Activated T-cell treated with anti-CD3 and anti-CD28 coated beads, Interleukin-2, amount 50 U/mL, for 72 hours (primary cell): ENCODE measurements at regions not wholly inside any gene's neighbourhood (a gene's known extent, or its start where the extent isn't known, plus 50 kb on each side); places are given as distances from the start of the nearest gene placed in this dataset.

ENCODE experiments used
- ATAC-seq, 2 donors: fragments of 150-1000 bp; cut with Tn5 transposase; replicated peaks in 1 of 2; 2 replicates each; pipeline ENCODE4 v1.10.0; 2021; ENCODE audit warnings: moderate library complexity in 2 of 2, mild to moderate bottlenecking in 1 of 2
- DNase-seq, 2 donors: peaks; one replicate each; pipeline ENCODE4 v3.0.0; 2021 to 2022; ENCODE audit warnings: mixed read lengths in 1 of 2
- H3K27ac Mint-ChIP-seq: one replicate; pipeline ENCODE4 v1.8.0; 2022; ENCODE audit warnings: mild to moderate bottlenecking, moderate library complexity, mixed read lengths
- H3K27me3 Mint-ChIP-seq: one replicate; pipeline ENCODE4 v1.8.0; 2022; ENCODE audit warnings: low read depth, mixed read lengths
- H3K36me3 Mint-ChIP-seq, 2 donors: one replicate each; pipeline ENCODE4 v1.8.0; 2022; ENCODE audit warnings: mixed read lengths in 2 of 2, mild to moderate bottlenecking in 1 of 2; ENCODE audit not compliant: insufficient read depth in 2 of 2
- H3K4me1 Mint-ChIP-seq: one replicate; pipeline ENCODE4 v1.8.0; 2022; ENCODE audit warnings: low read depth, mixed read lengths
- H3K4me3 Mint-ChIP-seq, 2 donors: one replicate each; pipeline ENCODE4 v1.8.0; 2022; ENCODE audit warnings: mild to moderate bottlenecking in 2 of 2, mixed read lengths in 2 of 2, moderate library complexity in 2 of 2
- H3K9me3 Mint-ChIP-seq, 2 donors: one replicate each; pipeline ENCODE4 v1.8.0; 2022; ENCODE audit warnings: mixed read lengths in 2 of 2

DNA sequence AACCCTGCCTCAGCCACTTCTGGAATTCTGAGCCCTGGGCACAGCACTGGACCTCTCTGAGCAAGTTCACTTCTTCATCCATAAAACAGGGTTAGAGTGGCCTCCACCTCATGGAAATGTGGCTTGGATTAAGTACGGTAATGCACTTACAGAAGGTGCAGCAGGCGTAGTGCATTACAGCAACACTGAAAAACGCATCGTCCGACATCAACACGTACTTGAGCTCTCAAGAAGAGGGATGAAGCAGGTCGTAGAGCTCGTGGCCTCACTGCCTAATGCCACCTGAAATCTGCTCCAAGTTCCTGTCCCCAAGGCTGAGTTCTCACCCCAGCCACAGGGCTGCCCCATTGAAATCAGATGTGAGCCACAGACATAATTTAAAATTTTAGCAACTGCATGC is 650.1 kb downstream of the NPHP4 start:
- H3K9me3 Mint-ChIP-seq, result peaks cover 4% of the 10 kb centered on the region in 2 donors

DNA sequence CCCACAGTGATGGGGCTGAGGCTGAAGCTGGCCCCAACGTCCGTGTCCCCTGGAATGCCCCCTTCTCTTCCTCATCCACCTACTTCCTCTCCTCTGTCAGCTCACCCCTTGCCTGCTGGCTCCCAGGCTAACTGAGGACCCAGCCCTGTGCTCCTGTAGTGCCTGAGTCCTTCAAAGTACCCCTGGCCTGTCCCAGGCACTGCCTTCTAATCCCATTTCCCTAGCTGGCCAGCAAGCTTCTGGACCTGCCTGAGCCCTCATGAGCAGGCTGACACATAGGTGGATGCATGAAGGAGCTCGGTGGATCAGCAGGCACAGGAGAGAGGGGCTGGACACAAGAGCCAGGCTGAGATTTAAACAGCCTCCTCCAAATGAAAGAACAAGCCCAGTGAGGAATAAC is 650.8 kb downstream of the NPHP4 start:
- ATAC-seq (no peak), DNase-seq (no peak)
- H3K4me1 Mint-ChIP-seq, result no peaks in the 10 kb centered on the region
- no peak overlapping the region for H3K27ac Mint-ChIP-seq
- no peaks in the 10 kb centered on the region for H3K9me3 Mint-ChIP-seq
- no peaks in the 10 kb centered on the region for H3K36me3 Mint-ChIP-seq
- no peaks in the 10 kb centered on the region for H3K27me3 Mint-ChIP-seq
- no peak overlapping the region for H3K4me3 Mint-ChIP-seq

More for the DNA sequence above, 650.1 kb downstream of the NPHP4 start:
- H3K27me3 Mint-ChIP-seq, result no peaks in the 10 kb centered on the region
- no peak for ATAC-seq
- no peak overlapping the region for H3K4me3 Mint-ChIP-seq
- H3K36me3 Mint-ChIP-seq, result peaks cover 0 to 3% of the 10 kb centered on the region in 2 donors
- no peak for DNase-seq
- H3K27ac Mint-ChIP-seq, result no peak overlapping the region
- no peaks in the 10 kb centered on the region for H3K4me1 Mint-ChIP-seq

- Mint-ChIP-seq H3K4me1 (no peaks in the 10 kb centered on the region), H3K27me3 (no peaks in the 10 kb centered on the region), H3K36me3 (no peaks in the 10 kb centered on the region), H3K4me3 (no peak overlapping the region), H3K27ac (no peak overlapping the region), H3K9me3 (no peaks in the 10 kb centered on the region)
- ATAC-seq, result no peak
- no peak for DNase-seq
Observed at GRCh38 chr1:5340560-5341130, 651.6 kb downstream of the NPHP4 start.

GRCh38 chr1:5338466-5338865 is 653.8 kb downstream of the NPHP4 start:
- Mint-ChIP-seq H3K4me1 (no peaks in the 10 kb centered on the region), H3K36me3 (peaks cover 0 to 4% of the 10 kb centered on the region in 2 donors), H3K9me3 (peaks cover 3% of the 10 kb centered on the region in 2 donors), H3K27ac (no peak overlapping the region), H3K4me3 (no peak overlapping the region), H3K27me3 (no peaks in the 10 kb centered on the region)
- no peak for ATAC-seq
- DNase-seq, result no peak

- DNase-seq, result no peak
- no peak overlapping the region for H3K4me3 Mint-ChIP-seq
- no peak overlapping the region for H3K27ac Mint-ChIP-seq
- H3K36me3 Mint-ChIP-seq, result peaks cover 0 to 5% of the 10 kb centered on the region in 2 donors
- H3K9me3 Mint-ChIP-seq, result peaks cover 3% of the 10 kb centered on the region in 2 donors
- no peaks in the 10 kb centered on the region for H3K27me3 Mint-ChIP-seq
- no peak for ATAC-seq
- peaks cover 21% of the 10 kb centered on the region for H3K4me1 Mint-ChIP-seq
Observed at GRCh38 chr1:5333291-5333690, 658.9 kb downstream of the NPHP4 start.

GRCh38 chr1:5331101-5331500 is 661.1 kb downstream of the NPHP4 start:
- Mint-ChIP-seq H3K27ac (no peak overlapping the region), H3K36me3 (peaks cover 8 to 13% of the 10 kb centered on the region in 2 donors), H3K4me1 (peaks cover 22% of the 10 kb centered on the region), H3K27me3 (no peaks in the 10 kb centered on the region), H3K4me3 (no peak overlapping the region), H3K9me3 (peaks cover 12 to 17% of the 10 kb centered on the region in 2 donors)
- no peak for ATAC-seq
- DNase-seq, result no peak

GRCh38 chr1:5329068-5329739 is 663.0 kb downstream of the NPHP4 start:
- no peaks in the 10 kb centered on the region for H3K27me3 Mint-ChIP-seq
- peaks cover 8 to 13% of the 10 kb centered on the region in 2 donors for H3K36me3 Mint-ChIP-seq
- DNase-seq (no peak), ATAC-seq (no peak)
- peak overlapping the region; percentile 76 for H3K27ac Mint-ChIP-seq
- H3K9me3 Mint-ChIP-seq, result peaks cover 12 to 18% of the 10 kb centered on the region in 2 donors
- no peak overlapping the region for H3K4me3 Mint-ChIP-seq
- peaks cover 22% of the 10 kb centered on the region for H3K4me1 Mint-ChIP-seq

DNA sequence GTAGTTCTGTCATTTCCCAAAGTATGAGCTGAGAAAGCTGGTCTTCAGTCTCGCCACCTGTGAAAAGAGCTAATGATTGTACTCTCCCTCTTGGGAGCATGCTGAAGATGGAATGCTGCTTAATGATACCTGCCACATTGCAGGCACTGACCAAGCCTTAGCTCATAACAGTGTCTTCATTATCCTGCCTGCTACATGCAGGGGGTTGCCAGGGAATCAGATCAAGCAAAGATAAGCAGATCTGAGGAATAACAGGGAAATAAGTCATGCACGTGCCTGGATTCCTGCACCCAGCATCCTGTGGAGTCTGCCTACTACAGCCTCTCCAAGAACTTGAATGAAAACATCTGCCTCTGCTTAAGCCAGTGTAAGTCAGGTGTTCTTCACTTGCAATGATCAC is 667.3 kb downstream of the NPHP4 start:
- Mint-ChIP-seq H3K4me3 (no peak overlapping the region), H3K27me3 (no peaks in the 10 kb centered on the region)
- no peak for ATAC-seq

DNA sequence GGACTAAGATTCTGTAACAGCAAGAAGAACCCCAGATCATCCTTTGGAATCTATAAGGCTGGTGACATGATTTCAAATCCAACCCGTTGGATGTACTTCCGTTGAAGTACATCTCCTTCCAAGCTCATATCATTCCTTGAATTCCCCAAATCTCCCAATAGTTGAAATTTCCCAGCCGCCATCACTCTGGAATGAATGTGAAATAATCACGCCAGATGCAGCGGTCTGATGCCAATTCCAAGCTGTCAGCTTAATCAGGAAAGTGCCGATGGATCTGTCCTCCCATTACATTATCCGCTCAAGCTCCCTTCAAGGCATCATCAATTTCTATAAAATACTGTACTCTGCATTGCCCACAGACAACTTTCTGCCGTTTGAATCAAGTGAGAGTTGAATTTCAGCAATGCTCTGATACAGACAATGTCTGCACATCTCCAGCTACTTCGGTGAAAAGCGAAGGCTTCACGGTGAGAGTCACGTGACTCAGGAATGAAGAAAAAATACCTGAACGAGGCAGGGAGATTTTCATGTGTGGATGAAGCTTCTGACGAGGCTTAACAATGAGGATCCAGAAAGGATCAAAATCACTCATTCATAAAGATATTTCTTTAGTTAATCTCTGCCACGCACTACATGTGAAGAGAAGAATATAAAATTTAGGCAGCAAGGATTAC is 663.9 kb downstream of the AJAP1 start:
- ATAC-seq (no peak), DNase-seq (no peak)
- Mint-ChIP-seq H3K4me1 (no peaks in the 10 kb centered on the region), H3K27me3 (no peaks in the 10 kb centered on the region), H3K27ac (no peak overlapping the region), H3K9me3 (peaks cover 5 to 12% of the 10 kb centered on the region in 2 donors), H3K36me3 (peaks cover 2 to 3% of the 10 kb centered on the region in 2 donors), H3K4me3 (no peak overlapping the region)

More for the DNA sequence above, 667.3 kb downstream of the NPHP4 start:
- no peak for DNase-seq
- Mint-ChIP-seq H3K36me3 (peaks cover 10 to 11% of the 10 kb centered on the region in 2 donors), H3K9me3 (peaks cover 16 to 22% of the 10 kb centered on the region in 2 donors), H3K4me1 (peaks cover 15% of the 10 kb centered on the region), H3K27ac (no peak overlapping the region)

- no peaks in the 10 kb centered on the region for H3K4me1 Mint-ChIP-seq
- no peaks in the 10 kb centered on the region for H3K27me3 Mint-ChIP-seq
Observed at GRCh38 chr1:5317391-5317790, 663.0 kb downstream of the AJAP1 start.

GRCh38 chr1:5312862-5313261 is 658.5 kb downstream of the AJAP1 start:
- no peak for DNase-seq
- Mint-ChIP-seq H3K4me3 (no peak overlapping the region), H3K27me3 (no peaks in the 10 kb centered on the region), H3K9me3 (no peaks in the 10 kb centered on the region), H3K36me3 (no peaks in the 10 kb centered on the region), H3K4me1 (no peaks in the 10 kb centered on the region), H3K27ac (no peak overlapping the region)
- ATAC-seq, result no peak

More at GRCh38 chr1:5317391-5317790, 663.0 kb downstream of the AJAP1 start:
- peaks cover 2 to 3% of the 10 kb centered on the region in 2 donors for H3K36me3 Mint-ChIP-seq
- H3K9me3 Mint-ChIP-seq, result peaks cover 4 to 12% of the 10 kb centered on the region in 2 donors
- no peak overlapping the region for H3K27ac Mint-ChIP-seq
- DNase-seq (no peak), ATAC-seq (no peak)
- H3K4me3 Mint-ChIP-seq, result no peak overlapping the region

GRCh38 chr1:5312293-5312674 is 657.9 kb downstream of the AJAP1 start:
- Mint-ChIP-seq H3K4me1 (no peaks in the 10 kb centered on the region), H3K36me3 (no peaks in the 10 kb centered on the region), H3K27me3 (no peaks in the 10 kb centered on the region), H3K4me3 (no peak overlapping the region), H3K27ac (no peak overlapping the region), H3K9me3 (no peaks in the 10 kb centered on the region)
- DNase-seq (no peak), ATAC-seq (no peak)

- H3K36me3 Mint-ChIP-seq, result no peaks in the 10 kb centered on the region
- H3K4me1 Mint-ChIP-seq, result no peaks in the 10 kb centered on the region
- H3K9me3 Mint-ChIP-seq, result no peaks in the 10 kb centered on the region
- H3K4me3 Mint-ChIP-seq, result no peak overlapping the region
- no peak overlapping the region for H3K27ac Mint-ChIP-seq
- DNase-seq, result no peak
- ATAC-seq, result no peak
- H3K27me3 Mint-ChIP-seq, result no peaks in the 10 kb centered on the region
Observed at GRCh38 chr1:5311634-5312292, 657.4 kb downstream of the AJAP1 start.
